ENCODE measurements at regions not wholly inside any gene's neighbourhood (a gene's known extent, or its start where the extent isn't known, plus 50 kb on each side); places are given as distances from the start of the nearest gene placed in this dataset.

DNA sequence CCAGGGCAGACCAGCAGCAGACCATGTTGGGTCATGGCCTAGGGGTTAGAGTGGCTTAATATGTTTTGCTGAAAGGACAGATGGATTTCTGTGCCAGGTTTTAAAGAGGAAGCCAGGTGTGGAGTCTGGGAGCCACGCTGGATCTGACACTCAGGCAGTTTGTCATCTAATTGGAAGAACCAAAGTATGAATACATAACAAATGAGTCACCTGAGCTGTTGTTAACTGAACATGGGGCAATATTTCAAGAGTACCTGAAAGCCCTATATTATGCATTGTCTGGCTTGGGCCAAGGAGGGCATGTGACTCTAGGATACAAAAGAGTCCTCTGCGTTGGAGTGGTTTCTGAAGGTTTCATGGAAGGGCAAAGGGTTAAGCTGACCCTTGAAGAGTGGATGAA, 70.6 kb downstream of the LMO4 start:
- no peak for TF ChIP-seq NR3C1 (CRISPR knock-in tag; conservative IDR thresholded peaks at IDR 0.05; ENCODE audit: low read depth)
- TF ChIP-seq NFYB (CRISPR knock-in tag; conservative IDR thresholded peaks at IDR 0.05; ENCODE audit: low read depth), result no peak
- TF ChIP-seq SP1 (CRISPR knock-in tag; conservative IDR thresholded peaks at IDR 0.05), result no peak
- no peak for TF ChIP-seq ZNF121 (CRISPR knock-in tag; IDR thresholded peaks at IDR 0.05)
